Esophagus muscularis mucosa (tissue), 3 donors: ENCODE measurements at regions not wholly inside any gene's neighbourhood (a gene's known extent, or its start where the extent isn't known, plus 50 kb on each side); places are given as distances from the start of the nearest gene placed in this dataset.

Experiments
- CTCF ChIP-seq, 3 experiments: fragments of 200-600 bp in 2 of 3; fragments of 450-650 bp in 1 of 3; sonication (generic) in 2 of 3; IDR thresholded peaks; one replicate each; pipeline ENCODE4 v1.5.1; 2017 to 2019; ENCODE audit warnings: antibody characterized with exemption in 3 of 3, mild to moderate bottlenecking in 2 of 3, moderate library complexity in 1 of 3
- POLR2A ChIP-seq: fragments of 450-650 bp; IDR thresholded peaks from one replicate; pipeline ENCODE4 v1.6.1; 2017; ENCODE audit warnings: antibody characterized with exemption, moderate library complexity, mild to moderate bottlenecking, low read depth
- POLR2AphosphoS5 ChIP-seq, 2 donors: sonication (generic); formaldehyde crosslinking; IDR thresholded peaks; one replicate each; pipeline ENCODE4 v1.6.1; 2017; ENCODE audit warnings: antibody characterized with exemption in 2 of 2

DNA sequence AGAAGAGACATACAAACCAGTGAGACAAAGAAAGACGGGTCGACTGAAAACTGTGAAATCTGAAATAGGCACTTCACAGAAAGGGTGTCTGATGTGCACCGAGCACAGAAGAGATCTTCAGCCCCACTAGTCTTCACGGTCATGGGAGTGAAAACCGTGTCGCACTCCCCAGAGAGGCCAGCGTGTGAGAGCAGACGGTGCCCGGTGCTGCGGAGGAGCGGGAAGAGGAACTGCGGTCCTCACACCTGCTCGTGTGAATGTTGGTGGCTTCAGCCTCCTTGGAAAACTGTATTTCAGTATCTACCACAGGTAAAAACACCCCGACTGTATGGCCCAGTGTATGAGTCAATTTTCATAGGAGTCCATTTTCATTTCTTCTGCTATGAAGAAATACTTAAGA, 382.9 kb downstream of the BRD1 start:
- no peak for TF ChIP-seq CTCF (IDR thresholded peaks at IDR 0.05)
- TF ChIP-seq POLR2AphosphoS5 (IDR thresholded peaks at IDR 0.05) = no peak
- no peak for TF ChIP-seq POLR2A
